NCI-H446 (cell line): ENCODE measurements at regions not wholly inside any gene's neighbourhood (a gene's known extent, or its start where the extent isn't known, plus 50 kb on each side); places are given as distances from the start of the nearest gene placed in this dataset.
A peak's percentile ranks its signal among the peaks of the same experiment; 100 is the strongest.

Experiments
- DNase-seq, 2 experiments: peaks; one replicate each; lab custom pipeline; 2025; lab: John Stamatoyannopoulos, UW

DNA sequence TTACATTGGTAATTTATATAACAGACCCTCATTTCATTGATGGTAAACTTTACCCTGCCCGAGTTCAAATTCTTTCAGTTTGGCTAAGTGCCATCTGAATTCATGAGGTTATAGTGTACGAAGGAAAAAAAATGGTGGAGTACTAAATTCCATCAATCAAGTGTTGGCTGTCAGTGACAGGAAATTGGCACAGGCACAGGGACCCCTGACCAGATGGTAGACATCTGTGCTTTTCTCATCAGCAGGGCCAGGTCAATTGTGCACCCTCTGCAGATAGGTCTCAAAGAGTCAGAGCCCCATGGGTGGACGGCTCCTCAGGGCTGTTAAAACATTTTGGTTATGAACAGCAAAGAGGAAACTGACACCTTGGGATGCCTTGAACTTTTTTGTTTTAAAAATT lies 439.2 kb downstream of the SETBP1 start:
- peak in 1 of 2 experiments; percentile 83 for DNase-seq

DNA sequence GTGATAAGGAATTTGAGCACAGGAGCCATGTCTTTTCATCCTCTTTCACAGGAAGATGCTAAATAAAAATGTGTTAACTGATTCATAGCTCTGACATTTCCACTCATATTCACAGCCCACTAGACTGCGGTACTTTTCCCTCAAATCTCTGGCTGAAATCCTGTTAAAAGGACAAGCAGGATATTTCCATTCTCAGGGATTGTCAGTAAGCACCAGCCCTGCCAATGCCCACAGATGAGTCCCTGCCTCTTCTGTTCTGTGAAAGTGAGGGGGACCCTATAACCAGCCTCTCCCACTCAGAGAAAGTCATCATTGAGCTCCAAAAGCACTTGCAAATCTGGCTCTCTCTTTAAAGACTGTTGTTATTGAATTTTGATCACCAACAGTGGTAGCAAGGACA lies 440.5 kb downstream of the SETBP1 start:
- DNase-seq = no peak

DNA sequence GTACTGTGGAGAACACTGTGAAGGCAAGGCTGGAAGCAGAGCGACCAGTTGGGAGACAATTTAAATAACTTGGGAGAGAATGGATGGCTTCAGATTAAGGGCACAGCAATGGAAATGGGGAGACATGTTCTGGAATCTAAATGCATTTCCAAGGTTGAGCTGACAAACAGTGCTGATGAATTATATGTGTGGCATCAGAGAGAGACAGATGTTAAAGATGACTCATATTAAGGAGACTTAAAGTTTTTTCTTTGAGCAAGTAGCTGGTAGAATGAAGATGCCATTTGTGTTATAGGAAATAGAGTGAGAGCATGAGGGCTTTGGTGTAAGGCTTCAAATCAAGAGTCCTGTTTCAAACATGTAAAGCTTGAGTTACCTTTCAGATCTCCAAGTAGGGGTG lies 441.8 kb downstream of the SETBP1 start:
- DNase-seq = no peak

GRCh38 chr18:45127405-45127804 lies 446.7 kb downstream of the SETBP1 start:
- DNase-seq = no peak

DNA sequence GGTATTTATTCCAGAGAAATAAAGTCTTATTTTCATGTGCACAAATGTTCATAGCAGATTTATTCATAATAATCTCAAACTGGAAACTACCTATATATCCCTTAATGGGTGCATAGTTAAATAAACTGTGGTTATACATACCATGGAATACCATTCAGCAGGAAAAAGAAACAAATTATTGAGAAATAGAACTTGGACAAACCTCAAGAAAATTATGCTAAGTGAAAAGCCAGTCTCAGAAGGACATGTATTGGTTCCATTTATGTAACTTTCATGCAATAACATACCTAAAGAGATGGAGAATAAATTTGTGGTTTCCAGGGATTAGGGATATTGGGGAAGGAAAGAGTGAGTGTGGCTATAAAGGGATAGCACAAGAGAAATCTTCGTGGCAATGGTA lies 452.6 kb downstream of the SETBP1 start:
- no peak for DNase-seq

DNA sequence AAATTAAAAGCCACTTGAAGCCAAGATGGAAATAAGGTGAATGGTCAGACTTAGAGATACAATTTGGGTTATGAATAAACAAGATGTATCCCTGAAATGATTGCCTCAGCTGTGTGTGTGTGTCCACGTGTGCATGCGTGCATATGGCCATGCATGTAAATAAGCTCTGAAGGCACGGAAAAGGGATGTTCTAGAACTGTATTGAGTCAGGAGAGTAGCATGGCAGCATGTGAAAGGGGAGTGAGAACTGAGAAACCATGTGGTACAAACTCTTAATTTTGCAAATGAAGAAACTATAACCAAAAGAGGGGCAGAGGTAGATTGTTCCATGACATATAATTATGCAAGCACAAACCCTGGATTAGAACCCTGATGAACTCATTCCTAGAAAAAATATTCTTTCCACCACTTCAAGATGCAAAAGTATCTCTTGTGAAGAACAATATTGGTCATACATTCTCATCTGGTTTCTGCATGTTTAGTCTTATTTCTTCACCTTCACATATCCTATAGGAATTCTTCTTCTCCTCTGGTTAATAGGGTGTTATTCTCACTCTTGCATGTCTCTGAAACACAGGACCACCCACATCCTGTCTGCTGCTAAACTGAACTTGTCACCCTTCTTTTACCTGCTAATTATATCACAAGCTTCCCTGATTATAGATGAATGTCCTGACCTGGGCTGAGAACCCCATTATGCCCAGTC lies 455.8 kb downstream of the SETBP1 start:
- DNase-seq = no peak

- DNase-seq = no peak
These were observed 456.4 kb downstream of the SETBP1 start for GRCh38 chr18:45137087-45137419.

DNA sequence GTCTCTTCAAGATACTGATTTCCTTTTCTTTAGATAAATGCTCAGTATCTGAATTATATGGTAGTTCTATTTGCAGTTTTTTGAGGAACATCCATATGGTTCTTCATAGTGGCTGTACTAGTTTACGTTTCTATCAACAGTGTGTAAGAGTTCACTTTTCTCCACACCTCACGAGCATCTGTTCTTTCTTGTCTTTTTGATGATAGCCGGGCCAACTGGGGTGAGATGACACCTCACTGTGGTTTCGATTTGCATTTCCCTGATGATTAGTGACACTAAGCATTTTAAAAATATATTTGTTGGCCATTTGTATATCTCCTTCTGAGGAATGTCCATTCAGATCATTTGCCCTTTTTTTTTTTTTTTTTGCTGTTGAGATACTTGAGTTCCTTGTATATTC lies 458.8 kb downstream of the SETBP1 start:
- no peak for DNase-seq

GRCh38 chr18:45142868-45143267 lies 462.2 kb downstream of the SETBP1 start:
- no peak for DNase-seq

DNA sequence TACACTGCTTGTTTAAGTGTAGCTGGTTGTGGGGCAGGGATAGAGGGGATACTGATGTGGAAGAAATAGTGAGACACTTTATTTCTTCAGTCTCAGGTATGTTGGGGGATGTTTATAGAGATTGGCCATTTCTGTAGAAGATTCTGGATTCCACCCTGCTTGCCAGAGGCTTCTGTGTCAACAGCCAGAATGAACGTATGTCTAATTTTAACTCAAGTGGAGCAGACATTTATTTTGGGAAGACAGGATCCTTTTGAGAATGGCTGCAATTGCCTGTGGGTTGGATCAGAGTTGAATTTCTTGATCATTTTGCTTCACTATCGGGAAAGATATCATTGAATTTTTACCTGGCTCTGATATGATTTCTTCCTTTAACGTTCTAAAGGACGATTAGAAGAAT lies 465.6 kb upstream of the SLC14A2 start:
- DNase-seq = no peak

- DNase-seq = no peak
These were observed 463.6 kb upstream of the SLC14A2 start for GRCh38 chr18:45151645-45152044.

GRCh38 chr18:45155526-45155925 lies 459.8 kb upstream of the SLC14A2 start:
- DNase-seq = no peak

GRCh38 chr18:45156946-45157345 lies 458.3 kb upstream of the SLC14A2 start:
- DNase-seq = peak; percentile 62 to 69

GRCh38 chr18:45157576-45157975 lies 457.7 kb upstream of the SLC14A2 start:
- DNase-seq = peak in 1 of 2 experiments; percentile 40

DNA sequence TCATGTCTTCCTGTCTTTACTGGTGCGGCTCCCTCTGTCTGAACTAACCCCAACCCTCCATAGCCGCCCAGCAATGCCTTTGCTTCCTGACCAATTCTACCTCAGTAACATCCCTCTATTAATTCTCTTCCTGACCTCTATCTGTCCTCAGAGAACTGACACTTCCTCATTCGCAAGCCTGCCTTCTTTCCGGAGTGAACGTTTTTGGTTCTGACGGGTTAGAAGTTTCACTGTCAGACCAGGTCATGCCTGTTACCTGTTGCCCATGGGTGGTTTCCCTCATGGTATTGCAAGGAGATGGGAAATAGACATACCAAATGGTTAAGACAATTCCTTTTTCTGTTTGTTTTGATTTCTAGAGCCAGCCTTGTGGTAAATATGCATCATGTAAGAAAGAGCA lies 453.4 kb upstream of the SLC14A2 start:
- DNase-seq = no peak

- DNase-seq = no peak
These were observed 451.4 kb upstream of the SLC14A2 start for GRCh38 chr18:45163871-45164270.

- no peak for DNase-seq
These were observed 450.7 kb upstream of the SLC14A2 start for GRCh38 chr18:45164551-45164950.

GRCh38 chr18:45165176-45165713 lies 450.0 kb upstream of the SLC14A2 start:
- no peak for DNase-seq

- DNase-seq = no peak
These were observed 449.4 kb upstream of the SLC14A2 start for GRCh38 chr18:45165871-45166270.

DNA sequence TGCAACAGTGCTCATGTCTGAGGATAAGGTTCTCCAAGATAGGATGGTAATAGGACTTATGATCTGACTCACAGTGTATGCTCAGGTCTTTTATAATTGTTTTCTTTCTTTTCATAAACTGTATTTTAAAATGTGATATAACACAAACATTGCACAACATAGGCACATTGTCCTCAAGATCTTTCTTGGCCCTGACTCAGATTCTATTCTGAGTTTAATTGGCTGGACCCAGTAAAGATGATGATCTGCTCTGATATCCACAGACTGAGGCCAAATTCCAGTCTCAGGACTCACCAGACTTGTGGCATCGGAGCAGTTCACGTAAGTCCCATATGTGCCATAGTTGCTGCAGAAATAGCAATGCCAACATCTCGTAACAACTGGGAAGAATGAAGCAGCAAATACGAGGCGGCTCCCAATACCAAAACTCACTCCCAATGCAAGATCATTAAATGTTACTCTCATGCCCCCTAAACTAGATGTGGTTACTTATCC lies 448.9 kb upstream of the SLC14A2 start:
- peak in 1 of 2 experiments; percentile 31 for DNase-seq

DNA sequence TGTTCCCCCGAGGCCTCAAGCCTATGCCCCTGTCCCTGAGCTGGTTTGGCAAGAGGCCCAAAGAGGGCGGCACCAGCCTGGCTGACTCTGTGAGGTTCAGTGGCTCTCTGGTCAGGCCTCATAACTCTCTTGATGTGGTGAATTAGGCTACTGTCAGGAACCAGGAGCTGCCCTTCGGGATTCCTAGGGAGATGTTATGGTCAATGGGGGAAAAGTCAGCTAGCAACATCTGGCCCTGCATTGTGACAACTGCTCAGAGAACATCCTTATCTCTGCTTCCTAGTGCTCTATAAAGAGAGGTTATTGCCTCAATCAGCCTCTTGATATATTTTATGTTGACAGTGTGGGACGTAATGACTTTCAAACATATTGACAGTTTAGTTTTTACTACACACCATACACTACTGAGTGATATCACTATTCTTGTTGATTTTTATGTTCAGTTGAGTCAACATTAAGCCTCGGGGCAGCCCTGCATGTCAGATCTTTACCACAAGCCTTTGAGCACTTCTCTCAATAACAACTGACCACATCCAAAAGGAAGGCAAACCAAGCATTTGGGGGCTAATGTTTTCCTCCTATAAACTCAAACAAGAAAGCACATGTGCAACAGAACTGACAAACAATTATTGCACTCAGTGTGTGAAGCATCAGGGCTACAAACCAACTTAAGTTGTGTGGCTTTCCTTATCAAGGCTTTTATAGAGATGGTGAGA lies 448.3 kb upstream of the SLC14A2 start:
- DNase-seq = peak in 1 of 2 experiments; percentile 26

DNA sequence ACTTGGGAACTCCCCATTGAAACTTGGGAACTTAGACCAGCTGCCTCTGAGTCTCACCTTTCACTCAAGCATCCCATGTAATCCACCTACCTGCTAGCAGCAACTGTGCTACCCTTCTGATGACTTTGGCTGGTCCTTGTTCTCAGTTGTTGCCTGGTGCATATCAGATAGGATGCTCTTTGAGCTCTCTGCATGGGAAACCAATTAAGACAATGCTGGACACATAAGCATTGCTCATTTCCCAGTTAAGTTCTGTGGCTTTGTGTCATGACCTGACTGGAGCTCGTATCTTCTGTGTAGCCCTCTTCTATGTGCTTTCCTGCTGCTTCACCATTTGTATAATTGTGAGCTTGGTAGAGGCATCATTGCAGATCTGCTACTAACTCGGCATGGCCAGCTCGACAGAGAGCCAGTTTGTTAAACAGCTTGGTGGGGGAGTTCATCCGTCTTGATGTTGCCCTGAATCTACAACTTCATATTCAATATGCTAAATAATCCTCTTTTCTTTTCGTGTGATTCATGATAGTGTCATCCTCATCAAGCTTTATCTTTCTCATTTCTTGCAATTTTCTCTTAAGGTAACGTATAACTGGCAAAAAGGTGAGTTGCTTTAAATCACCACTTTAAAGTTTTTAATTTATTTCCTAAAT lies 447.5 kb upstream of the SLC14A2 start:
- DNase-seq = no peak
